B cell (primary cell): ENCODE measurements at regions not wholly inside any gene's neighbourhood (a gene's known extent, or its start where the extent isn't known, plus 50 kb on each side); places are given as distances from the start of the nearest gene placed in this dataset.
"Not testable (repeated sequence)": the region's sequence is repeated elsewhere in the genome, so short reads cannot be mapped to it uniquely, and the experiment has no call there.

ENCODE experiments used
- ATAC-seq: fragments of 200-7000 bp; cut with Tn5 transposase; one replicate; pipeline ENCODE4 v1.10.0; 2021; ENCODE audit warnings: low read depth, mild to moderate bottlenecking, moderate number of reproducible peaks, moderate library complexity
- CTCF ChIA-PET: fragments of 350-600 bp; sonication (Branson Sonifier 250); formaldehyde crosslinking; loops from one replicate; lab custom pipeline; 2021; ENCODE audit warnings: antibody characterized with exemption, inconsistent platforms; lab: Charles Lee
- POLR2A ChIA-PET: fragments of 350-600 bp; sonication (Branson Sonifier 250); formaldehyde crosslinking; loops from one replicate; lab custom pipeline; 2021; ENCODE audit warnings: antibody characterized with exemption; lab: Charles Lee
- DNase-seq: peaks from one replicate; pipeline ENCODE4 v3.0.0; 2013
- H2AFZ ChIP-seq: 2 replicates; pipeline ENCODE4 v1.6.1; 2012; ENCODE audit warnings: mild to moderate bottlenecking, low read depth, low read length; ENCODE audit not compliant: insufficient read depth, poor library complexity, severe bottlenecking
- H3K27ac ChIP-seq, 2 donors: 1 replicate in 1 of 2; 2 replicates in 1 of 2; pipeline ENCODE4 v1.5.1; 2012 to 2013; ENCODE audit warnings: low read length in 2 of 2, mild to moderate bottlenecking in 2 of 2, moderate library complexity in 1 of 2
- H3K27me3 ChIP-seq, 4 experiments: fragments of 200-600 bp in 1 of 4; sonication (generic) in 1 of 4; replicated peaks in 1 of 4; 1 replicate in 2 of 4; 2 replicates in 2 of 4; pipeline versions ENCODE4 v1.6.1 to v1.7.0; 2013 to 2016; ENCODE audit warnings: low read length in 3 of 4, mild to moderate bottlenecking in 2 of 4, mixed read lengths in 1 of 4, moderate library complexity in 1 of 4; ENCODE audit not compliant: insufficient read depth in 4 of 4, control insufficient read depth in 3 of 4; ENCODE audit errors: control extremely low read depth in 1 of 4
- H3K36me3 ChIP-seq, 2 experiments: replicated peaks in 1 of 2; 1 replicate in 1 of 2; 2 replicates in 1 of 2; pipeline versions ENCODE4 v1.6.1 to v1.7.1; 2013; ENCODE audit warnings: low read length in 1 of 2; ENCODE audit not compliant: insufficient read depth in 2 of 2, control insufficient read depth in 1 of 2; ENCODE audit errors: control extremely low read depth in 1 of 2, extremely low read depth in 1 of 2
- H3K4me1 ChIP-seq, 2 donors: fragments of 200-600 bp in 1 of 2; sonication (generic) in 1 of 2; 1 replicate in 1 of 2; 2 replicates in 1 of 2; pipeline versions ENCODE4 v1.5.1 to v1.6.1; 2013 to 2017; ENCODE audit warnings: low read length in 2 of 2; ENCODE audit not compliant: control insufficient read depth in 2 of 2, insufficient read depth in 2 of 2
- H3K4me2 ChIP-seq: replicated peaks from 2 replicates; pipeline ENCODE3; 2012; ENCODE audit warnings: mild to moderate bottlenecking, low read depth, low read length; ENCODE audit not compliant: poor library complexity, severe bottlenecking
- H3K4me3 ChIP-seq, 5 experiments: fragments of 200-600 bp in 1 of 5; sonication (generic) in 1 of 5; 1 replicate in 3 of 5; 2 replicates in 2 of 5; pipeline versions ENCODE4 v1.5.1 to v1.7.0; 2011 to 2016; ENCODE audit warnings: low read length in 4 of 5, mild to moderate bottlenecking in 4 of 5, low read depth in 2 of 5, control low read depth in 1 of 5, moderate library complexity in 1 of 5; ENCODE audit not compliant: insufficient read depth in 1 of 5; ENCODE audit errors: control extremely low read depth in 1 of 5, extremely low read depth in 1 of 5
- H3K79me2 ChIP-seq: fragments of 200-600 bp; sonication (generic); one replicate; pipeline ENCODE4 v1.6.0; 2016; ENCODE audit warnings: low read length; ENCODE audit not compliant: control insufficient read depth, insufficient read depth
- H3K9ac ChIP-seq: fragments of 200-600 bp; sonication (generic); 2 replicates; pipeline ENCODE4 v1.6.1; 2017; ENCODE audit warnings: mild to moderate bottlenecking, low read length, moderate library complexity
- H3K9me3 ChIP-seq, 3 donors: one replicate each; pipeline versions ENCODE4 v1.6.1 to v1.7.1; 2013; ENCODE audit warnings: low read length in 2 of 3; ENCODE audit not compliant: control insufficient read depth in 2 of 3, insufficient read depth in 1 of 3; ENCODE audit errors: control extremely low read depth in 1 of 3
- H4K20me1 ChIP-seq: 2 replicates; pipeline ENCODE4 v1.6.0; 2012; ENCODE audit warnings: mild to moderate bottlenecking, low read length; ENCODE audit not compliant: insufficient read depth, control insufficient read depth, poor library complexity, severe bottlenecking
- H3K27ac Mint-ChIP-seq: one replicate; pipeline ENCODE4 v1.8.0; 2021; ENCODE audit warnings: mixed read lengths
- H3K27me3 Mint-ChIP-seq: one replicate; pipeline ENCODE4 v1.8.0; 2021; ENCODE audit warnings: mixed read lengths
- H3K4me1 Mint-ChIP-seq: one replicate; pipeline ENCODE4 v1.8.0; 2021; ENCODE audit warnings: mixed read lengths
- H3K4me3 Mint-ChIP-seq: one replicate; pipeline ENCODE4 v1.8.0; 2021; ENCODE audit warnings: mixed read lengths
- H3K9me3 Mint-ChIP-seq: one replicate; pipeline ENCODE4 v1.8.0; 2022; ENCODE audit warnings: mixed read lengths; ENCODE audit not compliant: insufficient read depth
- CTCF ChIP-seq: fragments of 200-600 bp; IDR thresholded peaks from one replicate; pipeline ENCODE4 v1.8.0; 2022; ENCODE audit warnings: antibody characterized with exemption, mild to moderate bottlenecking
- EZH2 ChIP-seq: IDR thresholded peaks from 2 replicates; pipeline ENCODE4 v1.6.1; 2012; ENCODE audit warnings: borderline replicate concordance, low read depth, mild to moderate bottlenecking, moderate library complexity, low read length; ENCODE audit not compliant: insufficient read depth, poor library complexity, severe bottlenecking
- WGBS: methylation state at CpG from one replicate; pipeline ENCODE4 v1.1.5; 2013; ENCODE audit warnings: missing lambda C conversion rate; ENCODE audit not compliant: insufficient coverage; 5-methylcytosine and 5-hydroxymethylcytosine counted together
- intact Hi-C: fragments of 100-400 bp; cut with micrococcal nuclease; formaldehyde crosslinking; loops from one replicate; pipeline ENCODE4 v1.10.0; 2022

DNA sequence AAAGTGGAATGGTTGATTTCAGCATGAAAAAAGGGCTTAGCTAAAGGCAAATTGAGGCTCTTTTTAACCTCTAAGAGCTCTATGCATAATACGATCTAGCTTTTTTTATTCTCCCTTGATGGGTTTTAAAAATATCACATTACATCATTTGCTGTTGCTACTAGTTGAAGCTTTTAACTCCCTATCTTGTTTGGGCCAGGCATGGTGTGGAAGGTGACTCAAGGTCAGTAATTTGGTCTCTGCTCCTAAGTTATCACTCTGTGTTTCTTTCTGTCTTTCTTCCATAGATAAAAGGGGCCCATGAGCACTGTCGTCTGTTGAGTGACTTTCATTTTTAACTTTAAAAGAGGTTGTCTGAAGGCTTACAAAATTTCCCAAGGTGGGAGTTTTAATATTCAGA lies 58.1 kb upstream of the GOT2 start:
- ChIA-PET POLR2A (no interaction called here), CTCF (interaction anchor here (1.4 kb wide), 1 partner anchor 22 kb away, joined by 3 read pairs; no protein-coding TSS in a partner anchor)
- no peaks in the 10 kb centered on the region for H3K9me3 ChIP-seq
- H3K27ac ChIP-seq: no peak overlapping the region
- no peaks in the 10 kb centered on the region for H3K9me3 Mint-ChIP-seq
- WGBS: no CpG with 5 or more reads among the region's 2 CpGs
- intact Hi-C loops: no loop called here
- no peaks in the 10 kb centered on the region for H4K20me1 ChIP-seq
- no peak overlapping the region for H3K9ac ChIP-seq
- no peaks in the 10 kb centered on the region for H3K4me1 ChIP-seq
- H3K27me3 Mint-ChIP-seq: peaks cover 13% of the 10 kb centered on the region
- ATAC-seq (no peak), DNase-seq (no peak)
- H3K4me3 ChIP-seq: no peak overlapping the region
- H3K4me1 Mint-ChIP-seq: no peaks in the 10 kb centered on the region
- H3K4me3 Mint-ChIP-seq: no peak overlapping the region
- H3K79me2 ChIP-seq: no peaks in the 10 kb centered on the region
- no peaks in the 10 kb centered on the region for H3K36me3 ChIP-seq
- no peak overlapping the region for H2AFZ ChIP-seq
- TF ChIP-seq CTCF (no peak), EZH2 (no peak)
- H3K27ac Mint-ChIP-seq: no peak overlapping the region
- H3K4me2 ChIP-seq: no peak overlapping the region
- no peaks in the 10 kb centered on the region for H3K27me3 ChIP-seq

DNA sequence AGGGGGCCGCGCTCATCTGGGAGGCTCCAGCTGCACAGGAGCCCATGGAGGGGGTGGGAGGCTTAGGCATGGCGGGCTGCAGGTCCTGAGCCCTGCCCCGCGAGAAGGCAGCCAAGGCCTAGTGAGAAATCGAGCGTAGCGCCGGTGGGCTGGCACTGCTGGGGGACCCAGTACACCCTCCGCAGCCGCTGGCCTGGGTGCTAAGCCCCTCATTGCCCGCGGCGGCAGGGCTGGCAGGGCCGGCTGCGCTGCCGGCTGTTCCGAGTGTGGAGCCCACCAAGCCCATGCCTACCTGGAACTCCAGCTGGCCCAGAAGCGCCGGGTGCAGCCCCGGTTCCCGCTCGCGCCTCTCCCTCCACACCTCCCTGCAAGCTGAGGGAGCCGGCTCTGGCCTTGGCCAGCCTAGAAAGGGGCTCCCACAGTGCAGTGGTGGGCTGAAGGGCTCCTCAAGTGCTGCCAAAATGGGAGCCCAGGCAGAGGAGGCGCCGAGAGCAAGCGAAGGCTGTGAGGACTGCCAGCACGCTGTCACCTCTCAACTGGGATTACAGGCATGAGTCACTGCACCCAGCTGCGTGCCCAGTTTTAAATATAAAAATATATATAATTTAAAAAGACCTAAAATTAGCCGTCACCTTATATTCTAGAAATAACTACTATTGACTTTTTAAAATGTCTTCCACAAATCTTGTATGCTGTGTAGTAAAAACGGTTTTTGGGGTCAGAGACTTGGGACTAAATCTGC lies 56.9 kb upstream of the GOT2 start:
- not testable (repeated sequence) for H3K4me3 ChIP-seq, DNase-seq
- 93% methylated on average over 20 of the region's 32 CpGs for whole genome bisulfite sequencing

More for the DNA sequence above, 56.9 kb upstream of the GOT2 start:
- H3K4me2 ChIP-seq, H3K9me3 ChIP-seq, H3K79me2 ChIP-seq, H2AFZ ChIP-seq, H3K27ac ChIP-seq, H3K27ac Mint-ChIP-seq, H3K27me3 ChIP-seq, ATAC-seq, H3K9ac ChIP-seq, H3K4me1 Mint-ChIP-seq, intact Hi-C loops, H3K4me3 Mint-ChIP-seq, H4K20me1 ChIP-seq, H3K4me1 ChIP-seq, H3K36me3 ChIP-seq, H3K9me3 Mint-ChIP-seq: not testable (repeated sequence)
- ChIA-PET POLR2A (interaction anchor here (0.6 kb wide), 1 partner anchor 9 kb away, joined by 6 read pairs; no protein-coding TSS in a partner anchor), CTCF (interaction anchor here (1.4 kb wide), 1 partner anchor 23 kb away, joined by 3 read pairs; no protein-coding TSS in a partner anchor)
- H3K27me3 Mint-ChIP-seq: peaks cover 15% of the 10 kb centered on the region
